Testis (tissue), 2 donors: ENCODE measurements at regions not wholly inside any gene's neighbourhood (a gene's known extent, or its start where the extent isn't known, plus 50 kb on each side); places are given as distances from the start of the nearest gene placed in this dataset.

ENCODE experiments used
- DNase-seq: peaks from one replicate; pipeline ENCODE4 v3.0.0-alpha.2; 2019
- H3K27ac ChIP-seq, 2 donors: fragments of 200-600 bp; sonication (generic); one replicate each; pipeline ENCODE4 v1.5.1; 2019
- H3K27me3 ChIP-seq: fragments of 200-600 bp; sonication (generic); one replicate; pipeline ENCODE4 v1.5.1; 2019
- H3K36me3 ChIP-seq: fragments of 200-600 bp; sonication (generic); one replicate; pipeline ENCODE4 v1.5.1; 2017; ENCODE audit warnings: low read depth; ENCODE audit errors: missing control alignments
- H3K4me1 ChIP-seq: fragments of 200-600 bp; sonication (generic); one replicate; pipeline ENCODE4 v1.5.1; 2019
- H3K4me3 ChIP-seq, 2 donors: fragments of 200-600 bp; sonication (generic); one replicate each; pipeline ENCODE4 v1.5.1; 2017 to 2019
- H3K9me3 ChIP-seq: fragments of 200-600 bp; sonication (generic); one replicate; pipeline ENCODE4 v1.5.1; 2017
- CTCF ChIP-seq, 3 experiments: fragments of 450-650 bp in 2 of 3; fragments of 200-600 bp in 1 of 3; sonication (generic) in 1 of 3; IDR thresholded peaks; one replicate each; pipeline ENCODE4 v1.5.1; 2016 to 2019; ENCODE audit warnings: antibody characterized with exemption in 3 of 3, mild to moderate bottlenecking in 2 of 3, moderate library complexity in 1 of 3
- POLR2A ChIP-seq: fragments of 450-650 bp; IDR thresholded peaks from one replicate; pipeline ENCODE4 v1.6.1; 2017; ENCODE audit warnings: antibody characterized with exemption, mild to moderate bottlenecking, moderate library complexity
- WGBS, 2 donors: methylation state at CpG; one replicate each; pipeline ENCODE4 v1.1.5; 2018; 5-methylcytosine and 5-hydroxymethylcytosine counted together
- intact Hi-C: fragments of 100-400 bp; cut with DNase I; formaldehyde crosslinking; loops from one replicate; pipeline ENCODE4 v1.15.1; 2023; ENCODE audit warnings: low total_unique reads

GRCh38 chr2:120809151-120809550, 73.5 kb downstream of the GLI2 start:
- Histone ChIP-seq H3K36me3 (no peaks in the 10 kb centered on the region), H3K9me3 (no peaks in the 10 kb centered on the region), H3K4me1 (no peaks in the 10 kb centered on the region), H3K27ac (no peak overlapping the region), H3K27me3 (no peaks in the 10 kb centered on the region), H3K4me3 (no peak overlapping the region)
- intact Hi-C loops, result no loop called here
- TF ChIP-seq CTCF (IDR thresholded peaks at IDR 0.05) (no peak), POLR2A (no peak)
- WGBS, 2 donors, result 92 to 94% methylated on average over 2 of the region's 2 CpGs
- DNase-seq, result no peak

GRCh38 chr2:120809609-120810440, 74.2 kb downstream of the GLI2 start:
- Histone ChIP-seq H3K27me3 (no peaks in the 10 kb centered on the region), H3K4me3 (no peak overlapping the region), H3K4me1 (no peaks in the 10 kb centered on the region), H3K27ac (no peak overlapping the region), H3K36me3 (no peaks in the 10 kb centered on the region), H3K9me3 (no peaks in the 10 kb centered on the region)
- 82 to 84% methylated on average over 9 to 13 of the region's 13 CpGs for WGBS, 2 donors
- TF ChIP-seq CTCF (IDR thresholded peaks at IDR 0.05) (no peak), POLR2A (no peak)
- DNase-seq, result no peak
- intact Hi-C loops, result no loop called here

GRCh38 chr2:120810639-120811038, 75.0 kb downstream of the GLI2 start:
- H3K4me3 ChIP-seq, result no peak overlapping the region
- WGBS, 2 donors, result 96 to 98% methylated on average over 10 of the region's 10 CpGs

GRCh38 chr2:120812866-120813265, 77.2 kb downstream of the GLI2 start:
- intact Hi-C loops, result no loop called here
- DNase-seq, result no peak

More at GRCh38 chr2:120810639-120811038, 75.0 kb downstream of the GLI2 start:
- Histone ChIP-seq H3K9me3 (no peaks in the 10 kb centered on the region), H3K27ac (no peak overlapping the region), H3K4me1 (no peaks in the 10 kb centered on the region), H3K36me3 (no peaks in the 10 kb centered on the region), H3K27me3 (no peaks in the 10 kb centered on the region)
- no peak for DNase-seq
- intact Hi-C loops, result no loop called here
- TF ChIP-seq CTCF (IDR thresholded peaks at IDR 0.05), result no peak
- TF ChIP-seq POLR2A, result no peak

GRCh38 chr2:120814352-120814751, 78.7 kb downstream of the GLI2 start:
- H3K9me3 ChIP-seq, result no peaks in the 10 kb centered on the region
- DNase-seq, result no peak
- TF ChIP-seq POLR2A, result no peak
- no peaks in the 10 kb centered on the region for H3K36me3 ChIP-seq
- peaks cover 20% of the 10 kb centered on the region for H3K4me1 ChIP-seq
- intact Hi-C loops, result no loop called here
- H3K4me3 ChIP-seq, result no peak overlapping the region
- WGBS, 2 donors, result 91 to 95% methylated on average over 4 to 6 of the region's 6 CpGs
- H3K27me3 ChIP-seq, result no peaks in the 10 kb centered on the region
- no peak overlapping the region for H3K27ac ChIP-seq

More at GRCh38 chr2:120812866-120813265, 77.2 kb downstream of the GLI2 start:
- Histone ChIP-seq H3K9me3 (no peaks in the 10 kb centered on the region), H3K27me3 (no peaks in the 10 kb centered on the region), H3K27ac (no peak overlapping the region), H3K4me3 (no peak overlapping the region), H3K4me1 (peaks cover 5% of the 10 kb centered on the region), H3K36me3 (no peaks in the 10 kb centered on the region)
- no peak for TF ChIP-seq POLR2A
- 99 to 100% methylated on average over 7 to 9 of the region's 9 CpGs for WGBS, 2 donors

GRCh38 chr2:120815292-120815691, 79.6 kb downstream of the GLI2 start:
- Histone ChIP-seq H3K9me3 (no peaks in the 10 kb centered on the region), H3K36me3 (no peaks in the 10 kb centered on the region), H3K27ac (no peak overlapping the region), H3K4me1 (peaks cover 29% of the 10 kb centered on the region), H3K4me3 (no peak overlapping the region), H3K27me3 (no peaks in the 10 kb centered on the region)
- intact Hi-C loops, result no loop called here
- TF ChIP-seq CTCF (IDR thresholded peaks at IDR 0.05) (no peak), POLR2A (no peak)
- no peak for DNase-seq
- WGBS, 2 donors, result 87 to 91% methylated on average over 12 of the region's 12 CpGs
